Liver (tissue), 3 donors: ENCODE measurements at regions not wholly inside any gene's neighbourhood (a gene's known extent, or its start where the extent isn't known, plus 50 kb on each side); places are given as distances from the start of the nearest gene placed in this dataset.

Source experiments
- EGR1 ChIP-seq, 2 donors: IDR thresholded peaks; 2 replicates each; pipeline ENCODE4 v1.6.1; 2016 to 2018; ENCODE audit warnings: antibody characterized with exemption in 2 of 2, low read depth in 2 of 2
- FOXA1 ChIP-seq: IDR thresholded peaks from 2 replicates; pipeline ENCODE4 v1.6.1; 2016; ENCODE audit warnings: antibody characterized with exemption
- JUND ChIP-seq, 2 donors: IDR thresholded peaks; 2 replicates each; pipeline ENCODE4 v1.6.1; 2016; ENCODE audit warnings: antibody characterized with exemption in 2 of 2
- TAF1 ChIP-seq: conservative IDR thresholded peaks from 2 replicates; pipeline ENCODE4 v1.6.1; 2016; ENCODE audit warnings: antibody characterized with exemption, mild to moderate bottlenecking
- TF ChIP-seq, protein P1 (sequence below): fragments of 150-350 bp; IDR thresholded peaks from 2 replicates; pipeline ENCODE4 v1.5.1; 2017; ENCODE audit warnings: improper control_type of control experiment, low read depth, low read length; ENCODE audit not compliant: missing input control
- donor health status: healthy.
- donor health status: healthy.

- TF ChIP-seq FOXA1 (no peak), TAF1 (no peak), JUND (IDR thresholded peaks at IDR 0.05) (no peak), EGR1 (IDR thresholded peaks at IDR 0.05; ENCODE audit: low read depth in 2 of 2) (no peak)
- TF ChIP-seq, protein P1, sequence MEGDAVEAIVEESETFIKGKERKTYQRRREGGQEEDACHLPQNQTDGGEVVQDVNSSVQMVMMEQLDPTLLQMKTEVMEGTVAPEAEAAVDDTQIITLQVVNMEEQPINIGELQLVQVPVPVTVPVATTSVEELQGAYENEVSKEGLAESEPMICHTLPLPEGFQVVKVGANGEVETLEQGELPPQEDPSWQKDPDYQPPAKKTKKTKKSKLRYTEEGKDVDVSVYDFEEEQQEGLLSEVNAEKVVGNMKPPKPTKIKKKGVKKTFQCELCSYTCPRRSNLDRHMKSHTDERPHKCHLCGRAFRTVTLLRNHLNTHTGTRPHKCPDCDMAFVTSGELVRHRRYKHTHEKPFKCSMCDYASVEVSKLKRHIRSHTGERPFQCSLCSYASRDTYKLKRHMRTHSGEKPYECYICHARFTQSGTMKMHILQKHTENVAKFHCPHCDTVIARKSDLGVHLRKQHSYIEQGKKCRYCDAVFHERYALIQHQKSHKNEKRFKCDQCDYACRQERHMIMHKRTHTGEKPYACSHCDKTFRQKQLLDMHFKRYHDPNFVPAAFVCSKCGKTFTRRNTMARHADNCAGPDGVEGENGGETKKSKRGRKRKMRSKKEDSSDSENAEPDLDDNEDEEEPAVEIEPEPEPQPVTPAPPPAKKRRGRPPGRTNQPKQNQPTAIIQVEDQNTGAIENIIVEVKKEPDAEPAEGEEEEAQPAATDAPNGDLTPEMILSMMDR, result no peak
Observed at GRCh38 chr4:81874661-81875515, 403.2 kb upstream of the RASGEF1B start.
